IPS DF 4.7 (cell line): ENCODE measurements at regions not wholly inside any gene's neighbourhood (a gene's known extent, or its start where the extent isn't known, plus 50 kb on each side); places are given as distances from the start of the nearest gene placed in this dataset.

Source experiments
- DNase-seq: peaks from one replicate; pipeline ENCODE4 v3.0.0-alpha.2; 2013; ENCODE audit warnings: low spot score; ENCODE audit errors: extremely low read depth

DNA sequence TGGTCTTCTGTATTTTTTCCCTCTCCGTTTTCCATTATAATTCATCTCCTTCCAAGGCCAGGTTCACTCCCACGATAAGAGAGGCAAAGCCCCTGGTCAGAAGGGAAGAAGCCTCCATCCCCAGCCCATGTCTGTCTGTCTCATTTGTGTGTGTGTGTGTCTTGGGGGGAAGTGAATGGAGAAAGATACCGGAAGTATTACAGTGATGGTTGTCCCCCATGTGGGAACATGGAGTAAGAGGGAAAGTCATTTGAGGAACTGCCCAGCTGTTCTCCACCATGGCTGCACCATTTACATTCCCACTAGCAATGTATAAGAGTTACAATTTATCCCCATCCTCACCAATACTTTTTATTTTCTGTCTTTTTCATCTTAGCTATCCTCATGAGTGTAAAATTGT is 113.6 kb upstream of the ATP8B1 start:
- no peak for DNase-seq

DNA sequence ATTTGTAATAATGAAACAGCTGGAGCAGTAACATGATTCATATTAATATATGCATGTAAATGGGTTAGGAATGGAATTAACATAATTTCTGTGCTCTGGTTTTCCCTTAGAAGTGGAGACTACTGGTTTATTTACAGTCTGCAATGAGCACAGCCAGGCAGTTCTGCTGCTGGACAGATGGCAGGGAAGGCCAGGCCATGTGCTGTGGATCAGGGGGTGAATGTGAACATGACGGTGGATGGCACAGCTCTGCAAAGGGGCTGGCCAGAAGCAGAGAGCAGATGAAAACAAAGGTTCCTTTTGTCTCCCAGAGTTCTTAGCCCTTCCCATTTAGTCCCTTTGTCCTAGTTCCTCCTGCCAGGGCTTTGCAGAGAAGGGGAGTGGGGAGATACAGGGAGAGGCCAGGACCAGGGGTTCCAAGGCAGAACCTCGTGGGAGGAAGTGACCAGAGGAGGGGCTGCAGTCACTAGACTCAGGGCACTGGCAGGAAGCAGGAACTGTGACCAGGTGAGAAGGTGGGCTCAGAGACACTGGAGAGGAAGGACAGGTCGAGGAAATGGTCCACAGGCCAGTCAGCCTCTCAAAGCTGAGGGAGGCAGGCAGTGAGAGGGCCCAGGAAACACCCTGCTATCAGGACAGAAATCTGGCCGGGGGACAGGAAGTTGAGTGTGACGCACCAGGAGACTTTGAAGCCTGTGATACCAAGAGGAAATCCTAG is 112.9 kb upstream of the ATP8B1 start:
- DNase-seq, result no peak

DNA sequence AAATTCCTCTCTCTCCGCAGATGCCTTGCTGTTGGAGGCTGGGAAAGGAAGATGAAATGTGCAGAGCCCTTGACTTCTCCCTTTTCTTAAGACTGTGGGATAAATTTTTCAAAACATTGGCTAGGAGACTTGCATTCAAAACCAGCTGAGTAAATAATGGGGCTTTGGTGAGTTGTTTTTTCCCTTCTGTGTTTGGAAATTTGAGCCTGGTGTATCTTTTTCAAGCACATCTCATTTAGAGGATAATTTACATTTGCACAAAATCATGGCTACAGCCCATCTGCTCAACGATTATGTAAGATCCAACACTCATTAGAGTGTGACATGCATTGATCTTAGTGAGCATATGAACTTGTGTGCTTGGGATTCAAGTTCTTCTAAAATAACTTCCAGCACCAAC is 112.1 kb upstream of the ATP8B1 start:
- no peak for DNase-seq

DNA sequence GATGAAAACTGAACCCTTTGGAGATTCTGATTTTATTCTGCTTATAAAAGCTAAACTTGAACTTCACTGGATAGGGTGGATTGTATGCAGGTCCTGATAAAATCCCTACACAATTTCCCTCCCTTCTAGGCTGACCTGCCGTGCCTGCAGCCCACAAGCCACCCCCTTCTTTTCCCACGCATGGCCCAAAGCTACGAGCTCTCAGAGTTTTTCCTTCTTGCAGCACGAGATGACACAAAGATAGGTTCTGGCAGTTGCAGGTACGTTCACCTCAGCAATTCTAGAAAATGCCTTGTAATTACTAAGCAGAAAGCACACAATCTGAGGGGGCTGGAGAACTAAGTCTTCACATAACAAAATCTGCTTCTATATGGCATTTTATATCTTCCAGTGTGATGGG is 110.6 kb upstream of the ATP8B1 start:
- DNase-seq, result no peak

DNA sequence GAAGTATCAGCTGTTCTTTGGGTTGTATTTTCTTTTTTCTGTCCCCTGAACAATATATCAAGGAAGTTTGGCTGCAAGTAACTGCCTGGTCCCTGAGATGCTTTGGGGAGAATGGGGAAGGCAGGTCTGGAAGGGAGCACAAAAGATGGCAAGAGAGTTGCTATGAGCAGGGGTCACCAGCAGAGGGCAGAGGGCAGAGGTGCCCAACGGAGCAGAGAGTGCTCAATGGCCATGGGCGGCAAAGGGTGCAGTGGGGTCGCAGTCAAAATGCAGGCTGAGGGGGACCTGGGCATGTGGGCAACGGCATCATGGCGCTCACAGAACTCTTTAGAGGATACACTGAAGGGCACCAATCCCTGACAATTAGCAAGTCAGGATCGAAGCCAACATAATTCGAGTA is 107.7 kb upstream of the ATP8B1 start:
- no peak for DNase-seq

DNA sequence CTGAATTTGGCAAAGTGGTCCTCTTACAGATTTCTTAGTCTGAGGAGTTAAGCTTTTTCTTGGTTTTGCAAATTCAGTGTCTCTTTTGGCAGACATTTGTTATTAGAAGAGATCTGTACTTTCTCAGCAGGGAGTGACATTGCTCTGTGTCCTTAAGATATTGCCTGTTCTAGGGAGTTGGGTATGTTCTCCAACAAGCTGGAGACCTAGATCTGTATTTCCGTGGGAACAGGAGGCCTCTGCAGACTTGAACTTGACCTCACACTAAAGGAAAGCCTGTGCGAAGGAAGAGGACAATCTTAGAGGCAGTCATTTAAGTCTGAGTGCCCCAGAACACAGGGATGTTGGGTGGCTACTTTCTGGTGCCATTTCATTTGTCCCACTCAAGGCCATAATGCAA is 107.0 kb upstream of the ATP8B1 start:
- DNase-seq, result no peak

DNA sequence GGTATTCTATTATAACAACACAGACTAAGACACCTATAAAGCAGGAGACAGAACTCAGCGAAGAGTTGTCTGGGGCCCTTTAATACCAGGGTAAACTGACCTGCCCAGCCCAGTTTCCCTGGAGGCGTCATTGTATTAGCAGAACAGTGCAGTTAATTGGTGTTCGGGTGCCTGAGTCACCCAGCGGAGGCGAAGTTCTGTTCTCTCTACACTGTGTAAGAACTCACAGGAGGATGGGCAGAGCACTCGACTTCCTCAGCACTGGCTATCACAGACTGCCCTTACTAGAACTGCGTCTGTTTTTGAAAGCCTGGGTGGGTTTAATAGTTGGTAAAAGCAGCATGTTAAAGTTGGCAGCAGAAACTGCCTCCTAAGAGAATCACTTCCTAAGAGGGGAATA is 106.5 kb upstream of the ATP8B1 start:
- DNase-seq, result no peak

DNA sequence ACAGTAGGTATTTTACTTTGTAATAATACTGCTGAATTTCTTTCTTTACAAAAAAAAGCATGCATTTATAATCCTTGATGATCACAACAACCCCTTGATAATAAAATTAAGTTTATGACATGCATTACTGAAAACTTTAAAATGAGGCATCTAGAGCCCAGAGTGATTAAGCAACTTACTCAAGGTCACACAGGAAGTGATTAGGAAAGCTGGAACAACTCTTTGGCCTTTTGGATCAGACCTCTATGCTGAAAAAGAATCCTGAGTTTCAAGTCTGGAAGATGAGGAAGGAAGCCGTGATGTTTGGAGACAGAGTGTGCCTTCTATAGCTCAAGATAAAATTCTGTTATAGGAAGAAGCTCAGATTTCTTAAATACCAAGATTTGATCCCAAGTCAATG is 105.0 kb upstream of the ATP8B1 start:
- DNase-seq, result no peak

DNA sequence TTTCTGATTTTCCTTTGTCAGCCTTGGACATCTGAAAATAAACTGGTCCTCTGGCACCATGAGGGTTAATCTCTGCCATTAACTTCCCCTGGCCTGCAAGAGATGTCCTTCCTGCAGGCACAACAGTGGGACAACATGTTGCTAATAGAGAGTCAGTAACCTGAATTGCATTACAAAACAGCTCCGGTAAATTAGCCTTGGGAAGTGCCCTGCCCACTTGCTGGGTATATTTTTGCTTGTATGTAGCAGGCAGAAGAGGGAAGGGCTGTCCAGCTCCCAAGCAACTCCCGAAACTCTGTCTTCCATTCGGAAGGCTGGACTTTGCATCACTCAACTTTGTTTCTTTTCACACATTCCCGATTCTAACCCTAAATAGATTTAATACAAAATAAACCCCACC is 104.4 kb upstream of the ATP8B1 start:
- no peak for DNase-seq

DNA sequence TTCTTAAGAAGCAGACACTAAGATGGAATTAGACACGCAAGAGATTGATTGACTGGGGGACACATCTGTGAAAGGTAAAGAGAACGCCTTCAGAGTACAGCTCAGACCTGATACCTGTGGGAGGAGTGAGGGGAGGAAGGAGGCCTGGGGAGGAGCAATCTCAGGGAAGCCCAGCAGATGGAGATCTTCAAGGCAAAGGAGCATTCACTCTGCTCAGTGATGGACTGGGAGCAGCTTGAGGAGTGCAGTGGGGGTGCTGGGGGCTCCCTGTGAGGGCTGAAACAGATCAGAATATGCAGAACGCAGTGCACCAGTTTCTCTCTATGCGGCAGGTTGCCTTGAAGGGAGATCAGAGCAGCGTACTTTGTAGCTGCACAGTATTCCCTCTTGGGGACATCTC is 103.7 kb upstream of the ATP8B1 start:
- no peak for DNase-seq

DNA sequence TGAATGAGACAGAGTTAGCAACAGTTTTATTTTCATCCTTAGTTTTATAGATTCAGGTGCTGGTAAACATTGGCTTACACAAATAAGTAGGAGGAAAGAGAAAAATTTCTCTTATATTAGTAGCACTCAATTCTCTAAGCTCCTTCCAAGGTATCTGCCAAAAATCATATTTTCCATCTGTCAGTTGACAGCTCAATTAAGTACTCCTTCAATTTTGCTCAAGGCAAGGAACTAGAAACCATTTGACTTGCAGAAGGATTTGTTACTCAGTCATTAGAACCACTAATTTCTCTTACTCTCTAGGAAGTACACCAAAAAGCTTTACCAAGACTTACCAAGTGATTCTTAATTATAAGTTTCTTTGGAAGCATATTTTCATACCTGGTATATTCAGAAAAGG is 101.4 kb upstream of the ATP8B1 start:
- DNase-seq, result no peak

DNA sequence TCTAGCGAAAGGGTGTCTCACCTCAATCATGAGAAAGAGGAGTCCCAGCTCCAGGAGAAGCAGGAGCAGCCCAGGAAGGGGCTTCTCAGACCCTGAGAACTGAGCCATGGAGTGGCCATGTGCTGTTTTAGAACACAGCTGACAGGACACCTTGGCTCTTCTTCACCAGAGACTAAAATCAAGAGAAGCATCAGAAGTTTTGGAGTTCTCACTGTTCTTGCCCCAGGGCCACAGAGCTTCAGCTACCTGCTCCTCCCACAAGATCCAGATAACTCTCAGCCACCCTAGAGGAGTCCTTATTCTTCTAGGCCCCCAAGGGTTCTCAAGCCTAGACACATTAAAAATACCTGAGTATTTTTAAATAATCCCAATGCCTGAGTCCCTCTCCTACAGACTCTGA is 99.6 kb upstream of the ATP8B1 start:
- no peak for DNase-seq

DNA sequence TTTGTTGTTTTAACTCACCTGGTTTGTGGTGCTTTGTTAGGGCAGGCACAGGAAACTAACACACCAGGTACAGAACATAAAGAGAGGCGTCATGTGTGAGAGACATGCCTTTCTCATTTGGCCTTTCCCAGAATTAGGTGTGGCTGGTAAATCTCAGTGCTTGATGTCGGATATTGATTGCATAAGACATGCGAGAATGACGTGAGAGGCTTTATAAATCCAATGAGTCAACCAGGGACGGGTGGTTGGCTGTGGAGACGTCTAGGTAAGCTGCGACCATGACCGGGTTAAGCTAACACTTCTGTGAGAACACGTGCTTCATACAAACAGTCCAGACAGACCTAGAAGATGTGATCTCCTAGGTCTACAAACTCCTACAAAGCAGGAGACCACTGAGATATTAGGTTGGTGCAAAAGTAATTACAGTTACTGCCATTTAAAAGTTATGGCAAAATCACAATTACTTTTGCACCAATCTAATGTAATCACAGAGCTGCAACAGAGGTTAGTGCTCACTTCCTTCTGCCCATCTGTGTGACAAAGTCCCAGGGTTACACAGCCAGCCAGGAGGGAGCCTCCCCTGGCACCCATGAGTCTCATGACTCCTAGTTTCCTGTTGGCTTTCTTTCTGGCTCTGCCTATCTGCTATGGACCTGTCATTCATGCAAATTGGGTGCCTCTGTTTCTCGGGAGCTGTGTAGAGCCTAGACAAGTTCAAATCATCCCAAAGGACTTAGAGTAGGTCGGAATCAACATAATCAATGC is 98.9 kb upstream of the ATP8B1 start:
- no peak for DNase-seq

DNA sequence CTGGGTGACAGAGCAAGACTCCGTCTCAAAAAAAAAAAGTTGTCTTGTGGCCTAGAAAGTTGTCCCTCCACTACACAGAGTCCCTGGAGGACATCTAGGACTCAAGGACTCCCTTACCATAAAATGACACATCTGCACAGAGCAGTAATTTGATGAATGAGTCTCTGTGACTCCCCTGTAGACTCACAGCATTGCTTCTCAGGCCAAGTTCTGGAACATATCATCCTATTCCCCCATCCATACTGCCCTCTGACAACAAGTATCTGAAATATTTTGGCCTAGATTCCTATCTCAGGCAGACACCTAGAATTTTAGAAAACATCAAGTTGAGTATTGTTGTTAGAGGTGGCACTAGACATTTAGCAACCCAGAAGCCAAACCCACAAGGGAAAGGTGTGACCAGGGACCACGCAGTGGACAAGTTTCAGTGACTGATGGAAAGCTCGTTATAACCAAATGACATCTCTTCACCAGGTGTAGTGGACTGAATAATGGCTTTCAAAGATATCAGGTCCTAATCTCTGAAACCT is 97.9 kb upstream of the ATP8B1 start:
- no peak for DNase-seq

DNA sequence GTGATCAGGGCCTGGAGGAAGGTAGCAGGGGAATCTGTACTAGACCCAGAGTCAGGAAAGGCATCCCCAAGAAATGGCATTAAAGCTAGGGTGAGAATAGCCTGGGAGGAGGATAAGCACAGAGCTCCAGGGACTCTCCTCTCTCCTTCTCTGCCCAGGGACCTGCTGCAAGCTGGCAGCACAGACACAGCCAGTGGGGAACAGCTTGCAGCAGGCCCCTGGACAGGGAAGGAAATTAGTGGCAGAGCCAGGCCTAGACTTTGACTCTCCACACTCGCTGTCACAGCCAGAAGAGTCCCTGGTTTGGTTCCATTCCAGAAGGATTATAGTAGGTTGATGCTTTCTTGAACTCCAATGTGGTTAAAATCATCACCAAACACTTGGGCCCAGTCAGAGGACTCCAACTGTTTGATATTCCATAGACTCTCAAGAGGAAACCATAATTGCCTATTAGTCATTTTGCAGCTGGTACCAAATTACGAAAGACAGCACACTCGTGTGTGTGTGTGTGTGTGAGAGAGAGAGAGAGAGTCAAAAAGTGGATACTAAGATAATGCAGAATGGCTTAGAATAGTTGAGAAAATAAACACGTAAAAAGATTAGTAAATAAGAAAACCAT is 95.5 kb upstream of the ATP8B1 start:
- DNase-seq, result no peak

DNA sequence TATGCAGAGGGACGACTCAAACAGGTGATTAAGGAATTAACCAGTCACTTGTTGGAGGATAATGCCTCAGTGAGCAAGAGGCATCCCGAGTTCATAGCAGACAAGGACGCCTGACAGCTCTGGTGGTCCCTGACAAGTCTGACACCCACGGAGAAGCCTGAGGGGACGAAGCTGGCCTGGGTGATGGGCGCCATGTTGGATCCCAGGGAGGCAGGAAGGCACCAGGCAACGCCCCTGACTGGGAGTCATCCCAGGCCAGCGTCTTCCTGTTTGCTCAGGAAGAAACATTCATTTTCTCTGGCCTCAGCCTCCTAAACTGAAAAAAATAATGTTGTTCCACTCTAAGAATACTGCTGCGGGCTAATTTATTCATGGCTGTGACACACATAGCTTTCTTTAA is 92.1 kb upstream of the ATP8B1 start:
- DNase-seq, result no peak

DNA sequence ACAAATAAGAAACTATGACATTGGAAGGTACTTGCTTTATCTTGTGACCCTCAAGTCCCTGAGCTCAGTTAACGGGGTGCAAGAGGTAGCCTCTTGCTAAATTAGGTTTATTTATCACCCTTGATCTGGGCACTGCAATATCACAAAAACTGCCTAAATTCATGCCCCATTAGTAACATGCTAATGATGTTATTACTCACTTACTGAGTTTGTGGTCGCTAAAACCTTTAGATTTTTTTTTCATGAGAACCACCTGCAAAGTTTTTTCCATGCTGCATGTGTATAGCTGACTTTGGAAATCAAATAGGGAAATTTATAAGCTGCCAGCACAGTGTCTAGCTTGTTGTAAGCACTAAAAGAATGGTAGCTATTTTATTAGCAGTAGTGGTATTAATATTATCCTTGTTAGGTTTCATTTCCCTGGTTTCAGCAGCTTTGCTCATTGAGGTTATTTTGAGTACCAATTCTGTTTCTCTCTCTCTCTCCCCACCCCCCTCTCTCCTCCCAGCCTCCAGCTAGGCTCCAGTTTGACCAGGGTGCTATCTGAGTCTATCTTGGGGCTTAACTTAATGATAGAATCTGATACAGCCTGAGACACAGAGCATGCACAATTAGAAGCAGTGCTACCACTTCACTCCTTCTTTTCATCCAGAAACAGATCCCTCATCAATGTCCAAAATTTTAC is 88.7 kb upstream of the ATP8B1 start:
- no peak for DNase-seq

DNA sequence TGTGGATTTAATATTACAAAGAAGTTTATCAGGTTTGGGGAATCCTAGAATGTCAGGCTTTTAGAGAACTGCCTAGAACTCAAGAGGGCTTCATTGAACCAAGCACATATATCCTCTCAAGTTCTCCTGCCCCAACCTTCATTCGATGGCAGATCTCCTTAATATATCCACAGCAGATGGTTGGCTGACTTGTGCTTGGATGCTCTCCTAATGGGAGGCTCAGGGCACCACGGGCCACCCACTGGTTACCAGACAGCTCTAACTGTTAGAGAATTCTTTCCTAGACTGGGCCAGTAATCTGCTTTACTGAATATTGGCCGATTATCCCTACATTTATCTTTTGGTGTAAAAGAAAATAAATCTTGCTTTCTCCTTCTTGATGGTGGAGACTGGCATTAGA is 87.2 kb upstream of the ATP8B1 start:
- no peak for DNase-seq

DNA sequence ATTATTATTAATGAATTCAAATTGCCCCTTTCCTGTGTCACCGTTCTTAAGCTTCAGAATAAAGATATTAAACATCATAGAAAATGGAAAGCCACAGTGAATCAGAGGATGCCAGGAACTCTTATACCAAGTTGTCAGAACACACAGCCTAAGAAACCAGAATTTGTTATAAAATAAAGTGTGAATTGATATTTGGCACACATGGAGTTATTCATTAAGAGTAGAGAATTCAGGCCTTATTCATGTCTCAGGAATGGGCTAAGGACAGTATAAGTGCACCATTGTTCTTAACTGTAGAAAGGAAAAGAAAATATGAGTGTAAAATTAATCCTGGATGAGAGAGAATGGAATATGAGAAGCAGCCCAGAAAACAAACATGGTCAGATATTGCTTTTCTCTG is 86.7 kb upstream of the ATP8B1 start:
- no peak for DNase-seq

DNA sequence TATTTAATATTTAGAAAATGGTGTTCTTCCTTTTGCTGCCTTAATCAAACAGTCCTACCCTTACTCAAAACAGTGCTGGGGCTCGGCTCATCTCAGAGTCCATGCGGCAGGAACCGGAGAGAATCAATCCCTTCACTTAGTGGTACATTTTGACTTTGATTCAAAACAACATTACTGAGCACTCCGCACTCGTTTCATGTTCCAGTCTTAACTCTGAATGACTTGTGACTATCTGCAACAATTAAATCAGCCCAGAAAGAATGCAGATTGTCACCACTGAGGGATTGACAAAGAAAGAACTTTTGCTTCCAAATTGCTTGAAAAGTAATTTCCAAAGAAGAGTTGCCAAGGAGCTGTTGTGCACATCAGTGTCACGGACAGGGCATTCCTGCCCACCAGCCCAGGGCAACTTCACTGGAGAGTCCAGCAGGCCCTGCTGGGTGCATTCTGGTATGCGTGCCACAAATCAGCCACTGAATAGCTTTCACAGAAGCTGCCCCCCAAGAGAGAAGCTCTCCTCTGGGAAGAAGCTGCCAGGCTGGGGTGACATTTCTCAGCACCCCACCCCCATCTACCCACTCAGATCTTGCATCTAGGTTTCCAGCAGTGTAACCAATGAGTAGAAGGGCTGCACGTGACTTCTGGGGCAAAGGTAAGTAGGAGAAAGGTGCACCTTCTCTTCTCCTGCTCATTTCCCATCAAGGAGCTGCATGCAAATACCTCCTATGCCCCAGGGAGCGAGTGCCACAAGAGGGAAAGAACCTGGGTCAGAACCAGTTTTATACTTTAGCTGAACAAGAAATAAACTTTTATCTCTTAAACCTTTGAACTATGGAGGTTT is 84.6 kb upstream of the ATP8B1 start:
- no peak for DNase-seq

DNA sequence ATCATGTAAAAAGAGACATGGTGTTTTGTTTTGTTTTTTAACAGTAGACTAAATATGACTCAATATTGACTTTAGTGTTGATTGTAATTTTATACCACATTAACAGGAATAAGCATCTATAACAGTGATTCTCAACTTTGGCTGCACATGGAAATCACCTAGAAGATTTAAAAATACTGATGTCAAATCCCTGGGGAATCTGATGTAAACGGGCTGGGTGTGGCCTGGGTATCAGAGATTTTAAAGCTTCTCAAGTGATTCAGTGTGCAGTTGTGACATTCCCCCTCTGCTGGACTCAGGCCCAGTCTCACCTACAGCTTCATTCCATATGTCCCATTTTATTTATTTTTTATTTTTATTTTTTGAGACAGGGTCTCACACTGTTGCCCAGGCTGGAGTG is 82.8 kb upstream of the ATP8B1 start:
- no peak for DNase-seq
